CD4-positive, alpha-beta T cell treated with Interleukin-4 for 4 hours (primary cell): ENCODE measurements at regions not wholly inside any gene's neighbourhood (a gene's known extent, or its start where the extent isn't known, plus 50 kb on each side); places are given as distances from the start of the nearest gene placed in this dataset.
"Not testable (repeated sequence)": the region's sequence is repeated elsewhere in the genome, so short reads cannot be mapped to it uniquely, and the experiment has no call there.

Experiments
- DNase-seq: peaks from one replicate; pipeline ENCODE4 v3.0.0-alpha.2; 2020

- no peak for DNase-seq
Observed at GRCh38 chr17:31798205-31798724, 60.8 kb downstream of the COPRS start.

GRCh38 chr17:31795941-31796340 is 63.1 kb downstream of the COPRS start:
- not testable (repeated sequence) for DNase-seq

DNA sequence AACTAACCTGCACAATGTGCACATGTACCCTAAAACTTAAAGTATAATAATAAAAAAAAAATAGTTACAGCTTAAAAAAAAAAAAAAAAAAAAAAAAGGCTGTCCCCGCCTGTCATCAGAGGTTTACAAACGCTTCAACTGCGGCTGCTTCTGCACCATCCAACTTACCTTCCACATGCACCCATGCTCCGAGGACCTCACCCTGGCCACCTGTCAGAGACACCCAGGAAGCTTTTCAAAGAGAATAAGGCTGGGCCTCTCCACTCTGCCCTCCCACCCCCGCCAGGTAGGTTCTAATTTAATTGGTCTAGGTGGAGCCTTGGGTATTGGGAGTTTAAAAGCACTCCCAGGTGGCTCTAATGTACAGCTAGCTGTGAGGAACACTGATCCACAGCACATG is 64.9 kb downstream of the COPRS start:
- DNase-seq = no peak

- not testable (repeated sequence) for DNase-seq
Observed at GRCh38 chr17:31793634-31794033, 65.4 kb downstream of the COPRS start.

GRCh38 chr17:31792007-31792585 is 66.9 kb downstream of the COPRS start:
- DNase-seq = no peak

DNA sequence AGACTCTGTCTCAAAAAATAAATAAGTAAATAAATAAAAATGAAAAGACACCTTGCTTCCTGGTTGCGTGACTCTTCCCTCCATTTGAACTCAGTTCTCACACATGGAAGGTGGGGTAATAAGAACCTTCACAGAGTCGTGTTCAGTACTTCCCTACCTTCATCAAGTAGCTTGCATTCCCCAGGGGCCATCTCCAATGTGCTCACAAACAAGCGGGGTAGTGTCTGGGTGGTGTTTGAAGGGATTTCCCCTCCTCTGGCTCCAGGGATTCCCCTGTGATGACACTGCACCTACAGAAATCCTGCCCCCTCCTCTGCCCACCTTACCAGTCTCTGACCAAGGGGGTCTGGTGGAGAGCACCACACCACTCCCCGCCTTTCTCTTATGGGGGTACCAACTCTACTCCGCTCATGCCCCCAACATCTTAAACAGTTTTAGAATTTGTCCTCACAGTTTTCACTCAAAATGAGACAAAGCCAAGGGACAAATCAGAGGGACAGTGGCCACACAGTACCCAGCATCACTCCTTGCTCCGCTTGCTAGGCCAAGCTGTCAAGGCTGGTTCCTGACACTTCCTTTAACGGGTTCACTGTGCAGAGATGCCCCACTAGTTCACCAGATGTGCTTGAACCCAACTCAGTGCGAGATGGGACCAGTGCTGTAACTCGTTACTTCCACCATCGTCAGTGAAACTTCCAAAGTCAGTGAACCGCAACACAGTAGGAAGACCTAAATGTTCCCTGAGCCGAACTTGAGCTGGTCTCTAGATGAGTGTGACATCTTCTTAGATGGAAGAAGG is 69.1 kb downstream of the COPRS start:
- DNase-seq = no peak

DNA sequence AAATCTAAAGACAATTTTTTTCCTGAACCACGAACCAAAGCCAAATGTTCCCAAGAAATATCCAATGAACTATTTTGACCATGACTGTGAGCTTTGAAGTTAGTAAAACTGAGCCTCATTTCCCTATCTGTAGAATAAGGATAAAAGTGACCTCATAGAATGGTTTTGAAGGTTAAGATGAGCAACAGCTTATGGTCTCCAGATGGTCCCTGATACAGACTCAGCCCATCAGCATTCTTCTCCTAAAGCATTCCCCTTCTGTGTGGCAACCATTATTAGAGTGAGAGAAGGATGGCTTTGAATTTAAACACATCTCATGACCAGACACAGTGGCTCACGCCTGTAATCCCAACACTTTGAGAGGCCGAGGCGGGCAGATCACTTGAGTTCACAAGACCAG is 70.1 kb downstream of the COPRS start:
- DNase-seq = no peak

DNA sequence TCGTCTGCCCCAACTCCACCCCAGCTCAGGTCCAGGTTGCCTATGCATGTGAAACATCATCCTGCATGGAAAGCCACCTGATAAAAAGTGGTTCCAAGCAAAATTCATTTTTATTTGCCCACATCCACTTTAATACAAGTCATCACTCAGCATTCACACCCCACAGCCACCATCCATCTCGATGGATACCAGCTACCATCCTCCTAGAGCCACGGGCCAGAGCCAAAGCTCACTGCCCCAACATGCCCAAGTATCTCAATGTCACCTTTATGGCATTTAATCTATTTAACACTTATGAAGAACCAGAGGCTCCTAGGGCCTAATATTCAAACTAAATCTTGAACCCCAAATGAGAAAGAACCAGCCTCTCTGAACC is 70.5 kb downstream of the COPRS start:
- DNase-seq = no peak

GRCh38 chr17:31787857-31788570 is 71.0 kb downstream of the COPRS start:
- no peak for DNase-seq

- no peak for DNase-seq
Observed at GRCh38 chr17:31786796-31787481, 72.1 kb downstream of the COPRS start.

DNA sequence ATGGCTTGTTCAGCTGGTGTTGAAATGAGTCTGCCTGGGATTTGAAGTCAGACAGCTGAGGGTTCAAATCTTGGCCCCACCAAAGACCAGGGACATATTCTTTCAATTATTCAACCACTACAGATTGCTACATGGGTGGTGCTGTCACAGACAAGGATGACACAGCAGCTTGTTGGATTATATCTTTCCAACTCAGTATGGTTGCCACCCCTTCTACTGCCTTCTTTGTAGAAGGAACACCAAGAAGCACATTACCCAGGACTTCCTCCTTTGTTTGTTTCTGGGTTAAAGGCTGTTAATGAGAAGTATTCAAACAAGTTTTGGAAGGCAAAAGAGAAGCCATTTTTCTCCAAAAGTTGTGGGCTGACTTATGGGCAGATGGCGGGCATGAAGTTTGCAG is 78.6 kb downstream of the COPRS start:
- no peak for DNase-seq

DNA sequence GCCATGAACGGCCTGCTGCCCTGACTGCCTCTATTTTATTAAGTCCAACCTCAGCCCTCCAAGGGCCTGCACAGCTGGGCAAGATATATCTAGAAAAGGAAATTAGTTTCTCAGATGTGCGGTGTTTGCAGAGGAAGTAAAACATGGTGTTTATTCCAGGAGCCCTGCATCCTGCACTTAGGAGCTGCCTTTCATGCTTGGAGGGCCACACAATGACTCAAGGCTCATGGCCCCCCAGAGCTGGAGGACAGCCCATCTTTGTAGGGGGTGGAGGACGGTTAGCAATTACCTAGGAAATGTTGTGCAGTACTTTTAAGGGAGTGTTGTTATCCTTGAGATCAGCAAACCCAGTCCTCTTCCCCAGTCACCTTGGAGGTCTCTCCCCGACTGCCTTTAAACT is 80.5 kb downstream of the COPRS start:
- no peak for DNase-seq

DNA sequence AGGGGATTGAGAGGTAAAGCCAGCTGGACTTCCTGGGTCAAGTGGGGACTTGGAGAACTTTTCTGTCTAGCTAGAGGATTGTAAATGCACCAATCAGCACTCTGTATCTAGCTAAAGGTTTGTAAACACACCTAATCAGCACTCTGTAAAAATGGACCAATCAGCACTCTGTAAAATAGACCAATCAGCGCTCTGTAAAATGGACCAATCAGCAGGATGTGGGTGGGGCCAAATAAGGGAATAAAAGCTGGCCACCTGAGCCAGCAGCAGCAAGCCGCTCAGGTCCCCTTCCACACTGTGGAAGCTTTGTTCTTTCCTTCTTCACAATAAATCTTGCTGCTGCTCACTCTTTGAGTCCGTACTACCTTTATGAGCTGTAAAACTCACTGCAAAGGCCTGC is 87.7 kb downstream of the COPRS start:
- DNase-seq = not testable (repeated sequence)

- not testable (repeated sequence) for DNase-seq
Observed at GRCh38 chr17:31770501-31770900, 88.5 kb downstream of the COPRS start.

DNA sequence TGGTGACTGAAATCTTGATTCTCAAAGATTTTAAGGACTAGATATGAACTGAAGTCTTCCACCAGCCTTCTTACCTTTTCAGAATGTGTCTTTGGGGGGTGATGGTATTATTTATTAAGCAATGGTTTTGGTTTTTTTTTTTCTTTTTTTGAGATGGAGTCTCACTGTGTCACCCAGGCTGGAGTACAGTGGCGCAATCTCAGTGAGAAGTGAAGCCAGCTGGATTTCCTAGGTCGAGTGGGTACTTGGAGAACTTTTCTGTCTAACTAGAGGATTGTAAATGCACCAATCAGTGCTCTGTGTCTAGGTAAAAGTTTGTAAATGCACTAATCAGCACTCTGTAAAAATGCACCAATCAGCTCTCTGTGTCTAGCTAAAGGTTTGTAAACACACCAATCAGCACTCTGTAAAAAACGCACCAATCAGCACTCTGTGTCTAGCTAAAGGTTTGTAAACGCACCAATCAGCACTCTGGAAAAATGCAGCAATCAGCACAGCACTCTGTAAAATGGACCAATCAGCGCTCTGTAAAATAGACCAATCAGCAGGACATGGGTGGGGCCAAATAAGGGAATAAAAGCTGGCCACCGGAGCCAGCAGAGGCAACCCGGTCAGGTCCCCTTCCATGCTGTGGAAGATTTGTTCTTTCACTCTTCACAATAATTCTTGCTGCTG is 97.1 kb downstream of the COPRS start:
- DNase-seq = not testable (repeated sequence)

GRCh38 chr17:31758646-31759045 is 100.4 kb downstream of the COPRS start:
- DNase-seq = no peak

- DNase-seq = no peak
Observed at GRCh38 chr17:31757097-31757496, 101.9 kb downstream of the COPRS start.

- DNase-seq = no peak
Observed at GRCh38 chr17:31754239-31754945, 104.7 kb downstream of the COPRS start.

GRCh38 chr17:31753011-31753410 is 106.0 kb downstream of the COPRS start:
- no peak for DNase-seq

DNA sequence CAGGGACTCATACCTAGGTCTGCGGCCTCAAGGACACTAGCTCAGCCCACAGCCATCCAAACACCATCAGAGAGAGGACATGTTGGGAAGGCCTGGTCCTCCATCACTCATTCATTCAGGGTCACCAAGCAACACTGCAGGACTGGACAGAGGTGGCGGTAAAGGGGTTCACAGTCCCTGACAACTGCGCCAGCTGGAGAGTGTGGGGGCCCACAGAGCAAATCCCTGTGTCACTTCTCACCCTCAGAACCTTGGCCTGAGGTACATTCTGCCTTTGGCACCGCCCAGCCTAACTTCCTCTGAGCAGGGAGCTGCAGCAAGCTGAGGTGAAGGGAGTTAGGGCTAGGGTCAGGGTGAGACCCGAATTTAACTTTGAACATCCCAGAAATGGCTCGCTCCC is 106.5 kb downstream of the COPRS start:
- DNase-seq = no peak

DNA sequence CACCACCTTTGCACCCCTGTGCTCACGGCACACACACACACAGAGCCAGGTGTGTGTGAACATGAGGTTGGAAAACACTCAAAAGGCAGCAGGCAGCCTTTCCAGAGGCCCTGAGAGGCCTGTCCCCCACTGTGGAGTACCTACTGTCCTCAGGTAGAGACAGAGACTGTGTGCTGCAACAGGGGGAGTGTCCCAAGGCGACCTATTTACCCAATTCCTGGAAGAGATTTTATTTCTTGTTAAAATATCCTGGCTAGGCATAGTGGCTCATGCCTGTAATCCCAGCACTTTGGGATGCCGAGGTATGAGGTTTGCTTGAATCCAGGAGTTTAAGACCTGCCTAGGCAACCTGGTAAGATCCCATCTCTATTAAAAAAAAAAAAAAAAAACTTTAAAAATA is 108.5 kb downstream of the COPRS start:
- DNase-seq = no peak

GRCh38 chr17:31748881-31749280 is 110.2 kb downstream of the COPRS start:
- no peak for DNase-seq
